LNCAP (cell line): ENCODE measurements at regions not wholly inside any gene's neighbourhood (a gene's known extent, or its start where the extent isn't known, plus 50 kb on each side); places are given as distances from the start of the nearest gene placed in this dataset.

Experiments
- TF ChIP-seq, protein P1 (sequence below): fragments of 450-650 bp; IDR thresholded peaks from 2 replicates; pipeline ENCODE4 v1.5.1; 2017; ENCODE audit warnings: mild to moderate bottlenecking

DNA sequence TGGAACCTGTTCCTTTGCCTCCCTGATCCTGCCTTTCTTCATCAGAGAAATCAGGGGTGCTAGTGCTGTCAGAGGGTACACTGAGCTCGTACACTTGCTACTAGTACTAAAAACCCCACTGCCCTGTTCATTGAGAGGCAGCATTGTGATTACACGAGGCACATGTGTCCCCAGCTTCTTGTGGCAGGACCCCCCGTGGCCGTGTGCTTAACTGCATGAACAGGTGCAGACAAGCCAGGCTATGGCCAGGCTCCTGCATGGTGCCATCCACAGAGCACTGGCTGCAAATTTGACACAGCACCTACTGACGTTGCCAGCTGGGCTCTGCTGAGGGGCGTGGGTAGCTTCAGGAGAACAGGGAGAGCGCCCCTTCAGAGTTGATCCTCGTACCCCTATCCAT, 248.4 kb downstream of the GLI2 start:
- TF ChIP-seq, protein P1, sequence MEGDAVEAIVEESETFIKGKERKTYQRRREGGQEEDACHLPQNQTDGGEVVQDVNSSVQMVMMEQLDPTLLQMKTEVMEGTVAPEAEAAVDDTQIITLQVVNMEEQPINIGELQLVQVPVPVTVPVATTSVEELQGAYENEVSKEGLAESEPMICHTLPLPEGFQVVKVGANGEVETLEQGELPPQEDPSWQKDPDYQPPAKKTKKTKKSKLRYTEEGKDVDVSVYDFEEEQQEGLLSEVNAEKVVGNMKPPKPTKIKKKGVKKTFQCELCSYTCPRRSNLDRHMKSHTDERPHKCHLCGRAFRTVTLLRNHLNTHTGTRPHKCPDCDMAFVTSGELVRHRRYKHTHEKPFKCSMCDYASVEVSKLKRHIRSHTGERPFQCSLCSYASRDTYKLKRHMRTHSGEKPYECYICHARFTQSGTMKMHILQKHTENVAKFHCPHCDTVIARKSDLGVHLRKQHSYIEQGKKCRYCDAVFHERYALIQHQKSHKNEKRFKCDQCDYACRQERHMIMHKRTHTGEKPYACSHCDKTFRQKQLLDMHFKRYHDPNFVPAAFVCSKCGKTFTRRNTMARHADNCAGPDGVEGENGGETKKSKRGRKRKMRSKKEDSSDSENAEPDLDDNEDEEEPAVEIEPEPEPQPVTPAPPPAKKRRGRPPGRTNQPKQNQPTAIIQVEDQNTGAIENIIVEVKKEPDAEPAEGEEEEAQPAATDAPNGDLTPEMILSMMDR, result no peak

GRCh38 chr2:120984452-120985173, 248.9 kb downstream of the GLI2 start:
- TF ChIP-seq, protein P1, result no peak

GRCh38 chr2:120985174-120985996, 249.7 kb downstream of the GLI2 start:
- TF ChIP-seq, protein P1, result no peak

DNA sequence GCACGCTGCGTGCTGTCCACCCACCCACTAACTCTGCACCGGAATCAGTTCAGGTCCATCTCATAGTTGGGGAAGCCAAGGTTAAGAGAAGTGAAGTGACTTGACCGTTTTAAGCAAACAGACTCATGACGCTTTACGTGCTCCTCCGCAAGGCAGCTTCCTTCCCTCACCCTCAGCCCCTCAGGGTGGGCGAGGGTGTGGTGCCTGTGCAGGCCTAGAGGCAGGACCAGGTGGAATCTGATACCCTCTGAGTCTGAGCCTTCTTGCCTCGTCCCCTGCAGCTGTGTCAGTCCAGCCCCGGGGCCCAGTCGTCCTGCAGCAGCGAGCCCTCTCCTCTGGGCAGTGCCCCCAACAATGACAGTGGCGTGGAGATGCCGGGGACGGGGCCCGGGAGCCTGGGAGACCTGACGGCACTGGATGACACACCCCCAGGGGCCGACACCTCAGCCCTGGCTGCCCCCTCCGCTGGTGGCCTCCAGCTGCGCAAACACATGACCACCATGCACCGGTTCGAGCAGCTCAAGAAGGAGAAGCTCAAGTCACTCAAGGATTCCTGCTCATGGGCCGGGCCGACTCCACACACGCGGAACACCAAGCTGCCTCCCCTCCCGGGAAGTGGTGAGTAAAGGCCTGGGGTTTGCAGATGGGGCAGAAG, 250.5 kb downstream of the GLI2 start:
- TF ChIP-seq, protein P1, result no peak

GRCh38 chr2:120986898-120987650, 251.4 kb downstream of the GLI2 start:
- TF ChIP-seq, protein P1, result no peak

- TF ChIP-seq, protein P1, result no peak
These were observed 252.5 kb downstream of the GLI2 start for GRCh38 chr2:120988051-120988699.
